Activated T-cell treated with anti-CD3 and anti-CD28 coated beads, Interleukin-2, amount 50 U/mL, for 48 hours (primary cell): ENCODE measurements at regions not wholly inside any gene's neighbourhood (a gene's known extent, or its start where the extent isn't known, plus 50 kb on each side); places are given as distances from the start of the nearest gene placed in this dataset.

Experiments
- DNase-seq, 2 experiments: peaks; one replicate each; pipeline ENCODE4 v3.0.0-alpha.2; 2020

DNA sequence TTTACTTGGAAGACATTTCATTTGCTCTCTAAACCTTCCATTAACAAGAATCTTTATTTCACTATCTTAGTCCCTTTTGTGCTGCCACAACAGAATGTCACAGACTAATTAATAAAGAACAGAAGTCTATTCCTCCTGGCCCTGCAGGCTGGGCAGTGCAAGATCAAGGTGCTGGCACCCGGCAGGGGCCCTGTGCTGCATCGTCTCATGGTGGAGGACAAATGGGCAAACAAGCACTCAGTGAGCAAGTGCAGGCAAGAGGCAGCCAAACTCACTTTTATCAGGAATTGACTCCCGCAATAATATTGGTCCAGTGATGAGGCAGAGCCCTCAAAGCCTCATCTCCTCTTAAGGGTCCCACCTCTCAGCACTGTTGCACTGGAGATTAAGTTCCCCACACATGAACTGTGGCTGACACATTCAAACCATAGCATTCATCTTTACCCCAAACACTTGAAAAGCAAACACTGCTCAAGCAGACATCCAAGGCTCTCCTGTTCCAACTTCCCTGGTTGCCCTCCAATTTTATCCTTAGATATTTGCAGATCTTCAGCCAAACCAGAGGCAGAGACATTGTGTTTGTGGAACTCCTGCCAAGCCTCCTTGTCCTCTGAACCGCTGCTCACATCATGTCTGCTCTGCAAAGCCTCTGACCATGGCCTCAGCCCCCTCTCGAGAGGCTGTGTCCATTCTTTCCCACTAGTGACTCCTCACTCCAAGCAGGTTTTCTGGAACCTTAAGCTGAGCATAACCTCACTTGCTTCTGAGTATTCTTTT, 404.4 kb upstream of the SOX11 start:
- DNase-seq = no peak

DNA sequence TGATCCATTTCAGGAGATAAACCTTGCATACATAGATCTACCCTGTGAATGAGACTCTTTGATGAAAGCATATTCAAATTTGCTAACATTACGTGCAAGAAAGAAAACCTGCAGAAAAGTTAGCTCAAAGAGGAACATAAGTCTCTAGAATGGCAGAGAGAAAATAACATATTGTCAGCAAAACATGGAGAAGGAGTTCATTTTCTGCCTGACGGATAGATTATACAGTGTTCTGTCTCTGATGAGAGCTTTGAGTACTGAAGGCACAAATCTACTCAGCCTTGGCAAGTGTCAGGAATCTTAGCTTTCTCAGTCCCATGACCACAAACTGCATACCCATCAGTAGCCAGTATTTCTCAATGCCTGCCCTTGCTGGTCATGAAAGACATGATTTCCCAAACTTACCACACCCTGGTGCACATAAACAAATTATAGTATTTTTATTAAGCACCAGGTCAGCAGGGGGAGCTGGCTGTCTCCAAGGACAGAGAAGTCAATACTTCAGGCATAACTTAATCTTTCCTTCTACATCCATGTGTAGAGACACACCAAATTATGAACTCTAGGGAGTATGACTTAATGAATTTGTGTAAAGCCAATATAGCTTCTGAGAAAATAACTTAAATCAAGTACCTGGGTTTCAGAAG, 401.2 kb upstream of the SOX11 start:
- no peak for DNase-seq

DNA sequence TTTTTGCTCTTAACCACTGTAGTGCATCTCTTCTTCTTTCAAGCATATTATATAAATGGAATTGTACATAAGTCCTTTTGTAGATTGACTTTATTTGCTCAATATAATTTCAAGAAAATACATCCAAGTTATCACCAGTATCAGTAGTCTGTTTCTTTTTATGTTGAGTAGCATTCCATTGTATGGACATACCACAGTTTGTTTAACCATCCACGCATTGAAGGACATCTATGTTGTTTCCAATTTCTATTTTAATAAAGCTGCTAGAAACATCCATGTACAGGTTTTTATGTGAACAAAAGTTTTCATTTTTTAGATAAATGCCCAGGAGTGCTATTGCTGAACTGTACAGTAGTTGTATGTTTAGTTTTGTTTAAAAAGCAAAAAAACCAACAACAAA, 387.5 kb upstream of the SOX11 start:
- DNase-seq = no peak

DNA sequence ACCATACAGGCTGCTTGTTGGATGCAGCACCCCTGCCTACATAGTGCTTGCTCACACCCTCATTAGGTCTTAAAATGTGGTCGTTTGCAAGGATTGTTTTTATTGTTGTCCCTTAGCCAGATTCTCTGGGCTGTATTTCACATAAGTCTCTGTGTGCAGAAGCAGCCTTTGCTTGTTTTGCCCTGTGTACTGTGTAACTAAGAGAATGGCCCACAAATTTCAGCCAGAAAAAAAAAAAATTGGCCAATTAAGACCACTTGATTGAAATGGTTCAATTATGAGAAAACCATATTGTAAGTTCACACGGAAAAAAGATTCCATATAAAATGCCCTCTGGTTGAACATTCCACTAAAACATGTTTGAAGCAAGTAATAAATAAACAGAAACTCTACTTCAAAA, 377.1 kb upstream of the SOX11 start:
- DNase-seq = no peak

DNA sequence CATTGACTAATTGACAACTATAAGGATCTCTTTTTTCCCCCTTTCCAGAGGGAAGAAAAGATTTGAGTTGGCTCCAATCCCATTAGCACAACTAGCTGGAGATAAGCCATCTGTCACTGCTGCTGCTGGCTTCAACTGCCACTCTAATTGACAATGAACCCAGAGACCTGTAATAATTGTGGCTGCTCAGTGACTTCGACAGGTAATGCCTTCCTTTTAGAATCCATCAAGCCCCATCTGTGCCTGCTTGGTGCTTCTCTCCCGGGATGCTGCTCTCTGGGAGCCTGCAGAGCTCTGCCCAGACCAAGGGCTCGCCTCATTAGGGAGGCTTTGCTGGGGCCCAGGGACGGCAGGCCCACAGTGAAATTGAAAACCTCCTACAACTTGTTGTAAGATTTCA, 376.7 kb upstream of the SOX11 start:
- DNase-seq = no peak

DNA sequence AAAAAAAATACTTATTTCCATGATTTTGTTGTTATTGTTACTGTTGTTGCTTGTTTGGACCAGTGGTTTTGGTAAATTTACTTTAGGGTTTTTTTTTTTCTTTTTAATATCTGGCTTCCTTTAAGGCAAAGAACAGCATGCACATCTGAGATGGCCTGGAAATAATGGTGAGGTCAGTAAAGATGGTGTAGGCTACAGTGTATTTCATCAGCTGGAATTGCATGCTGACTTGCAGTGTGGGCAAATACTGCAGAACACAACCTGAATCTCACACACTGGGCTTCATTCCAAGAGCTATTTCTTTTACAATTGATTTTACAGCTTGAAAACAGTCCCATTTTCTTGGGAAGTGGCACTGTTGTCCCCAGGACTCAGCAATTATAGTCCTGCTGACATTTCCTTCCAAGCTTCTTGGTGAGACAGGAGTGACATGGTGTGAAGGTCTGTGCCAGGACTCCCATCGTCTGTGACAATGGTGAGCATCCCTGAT, 376.1 kb upstream of the SOX11 start:
- DNase-seq = no peak

DNA sequence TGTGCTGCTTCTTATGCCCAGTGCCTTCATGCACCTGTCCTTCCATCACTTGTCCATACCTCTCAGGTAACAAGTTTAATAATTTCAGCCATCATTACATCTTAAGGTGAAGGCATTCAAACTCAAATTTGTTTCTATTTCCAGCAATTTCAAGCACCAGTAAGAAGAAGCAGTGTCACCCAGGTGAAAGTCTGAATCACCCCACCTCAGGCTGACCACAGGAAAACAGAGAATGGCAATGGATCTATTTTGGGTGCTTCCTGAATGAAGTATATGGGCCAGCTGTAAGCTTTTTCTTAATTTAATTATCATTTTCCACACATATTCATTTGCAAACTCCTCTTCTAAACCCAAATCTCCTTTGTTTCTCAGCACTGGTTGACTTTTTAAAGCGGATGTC, 372.7 kb upstream of the SOX11 start:
- DNase-seq = no peak

DNA sequence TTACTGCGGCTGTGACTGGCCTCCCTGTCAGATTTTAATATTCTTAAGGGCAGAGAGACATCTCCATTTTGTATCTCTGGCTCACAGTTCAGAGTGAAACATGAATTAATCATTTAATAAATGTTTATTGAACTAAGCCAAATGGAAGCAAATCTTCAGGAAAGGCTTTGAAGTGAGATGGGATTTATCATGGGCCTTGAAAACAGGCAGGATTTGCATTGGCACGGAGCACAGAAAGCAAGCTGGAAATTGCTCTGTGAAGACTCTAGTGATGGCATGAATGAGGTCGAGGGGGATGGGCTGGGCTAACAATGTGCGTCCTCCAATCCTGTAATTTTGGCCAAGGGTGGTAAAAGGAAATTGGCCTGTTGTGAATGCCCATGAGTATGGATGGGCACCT, 369.8 kb upstream of the SOX11 start:
- no peak for DNase-seq

DNA sequence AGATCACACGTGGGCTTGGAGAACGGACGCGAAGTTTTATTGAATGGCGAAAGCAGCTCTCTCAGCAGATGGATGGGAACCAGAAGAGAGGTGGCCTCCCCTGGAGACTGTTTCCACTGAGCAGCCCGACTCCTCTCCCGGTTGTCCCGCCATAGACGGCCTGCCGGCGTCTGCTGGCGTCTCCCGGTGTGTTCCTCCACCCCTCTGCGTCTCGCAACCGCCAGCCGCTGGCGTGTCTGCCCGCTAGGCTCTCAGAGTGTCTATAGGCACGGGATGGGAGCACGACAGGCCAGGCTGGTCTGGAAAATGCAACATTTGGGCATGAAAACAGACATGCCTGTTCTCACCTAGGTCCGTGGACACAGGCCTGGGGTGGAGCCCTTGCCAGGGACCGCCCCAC, 366.7 kb upstream of the SOX11 start:
- no peak for DNase-seq

DNA sequence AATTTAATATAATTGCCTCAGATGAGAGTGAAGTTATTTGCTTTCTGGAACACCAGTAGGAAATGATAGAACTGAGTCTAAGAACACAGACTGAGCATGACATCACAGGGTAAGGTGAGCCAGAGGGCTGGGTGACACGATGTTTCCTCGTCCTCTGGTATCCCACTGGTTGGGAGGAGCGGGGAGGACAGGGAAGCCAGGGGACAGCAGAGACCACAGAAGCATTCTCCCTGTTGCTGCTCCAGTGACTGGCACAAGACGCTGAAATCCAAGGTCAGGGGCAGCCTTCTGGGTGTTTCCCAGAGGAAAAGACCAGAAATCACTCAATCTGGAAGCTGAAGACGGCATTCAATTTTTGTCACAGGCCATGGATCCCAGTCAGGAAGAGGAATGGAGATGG, 363.4 kb upstream of the SOX11 start:
- no peak for DNase-seq

DNA sequence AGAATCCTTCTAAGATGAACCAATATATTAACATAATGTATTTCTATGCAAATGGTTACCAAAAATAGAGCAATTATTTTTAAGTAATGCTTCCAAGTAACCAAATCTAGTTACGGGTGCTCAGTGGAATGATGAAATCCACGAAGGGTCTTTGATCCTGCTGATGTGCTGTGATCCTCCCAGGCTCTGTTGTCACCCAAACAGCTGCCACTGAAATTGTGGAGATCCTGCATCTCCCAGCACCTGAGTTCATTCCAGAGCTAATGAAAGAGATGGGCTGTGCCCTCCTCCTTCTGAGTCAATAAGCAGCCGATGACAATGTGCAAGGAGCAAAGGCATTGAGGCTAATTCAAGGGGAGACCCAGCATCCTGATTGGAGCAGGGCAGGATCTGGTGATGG, 362.4 kb upstream of the SOX11 start:
- no peak for DNase-seq

DNA sequence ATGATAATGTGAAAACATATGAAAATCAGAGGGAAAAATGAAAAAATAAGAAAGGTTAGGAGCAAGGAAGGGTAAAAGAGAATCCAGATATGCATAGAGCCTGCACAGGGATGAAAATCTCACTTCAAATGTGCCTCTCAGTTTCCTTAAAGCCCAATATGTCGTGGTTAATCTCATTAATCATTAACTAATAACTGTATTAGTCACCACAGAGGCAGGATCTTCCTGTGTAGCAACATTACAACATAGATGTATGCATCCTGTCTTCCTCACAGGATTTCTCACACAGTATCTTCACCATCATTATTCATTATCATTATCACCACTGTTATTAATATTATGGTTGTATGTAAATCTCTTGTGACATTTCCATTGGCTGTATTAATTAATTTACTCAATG, 361.2 kb upstream of the SOX11 start:
- no peak for DNase-seq

DNA sequence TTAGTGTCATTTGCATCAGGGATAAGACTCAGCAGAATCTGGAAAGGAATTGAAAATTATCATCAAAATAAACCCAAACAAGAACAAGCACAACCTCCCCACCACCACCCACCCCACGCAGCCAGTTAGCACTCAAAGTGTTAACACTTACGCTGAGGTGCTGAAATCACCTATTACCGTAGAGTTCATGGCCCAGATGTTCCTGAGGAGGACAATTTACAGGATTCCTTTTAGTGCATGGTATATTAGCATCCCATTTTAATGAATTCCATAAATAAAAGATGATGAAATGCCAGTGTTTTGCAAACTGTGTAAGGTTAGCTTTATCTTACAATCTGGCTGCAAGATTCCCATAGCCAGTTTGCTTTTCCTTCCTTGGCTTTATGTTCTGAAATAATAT, 359.3 kb upstream of the SOX11 start:
- DNase-seq = no peak

DNA sequence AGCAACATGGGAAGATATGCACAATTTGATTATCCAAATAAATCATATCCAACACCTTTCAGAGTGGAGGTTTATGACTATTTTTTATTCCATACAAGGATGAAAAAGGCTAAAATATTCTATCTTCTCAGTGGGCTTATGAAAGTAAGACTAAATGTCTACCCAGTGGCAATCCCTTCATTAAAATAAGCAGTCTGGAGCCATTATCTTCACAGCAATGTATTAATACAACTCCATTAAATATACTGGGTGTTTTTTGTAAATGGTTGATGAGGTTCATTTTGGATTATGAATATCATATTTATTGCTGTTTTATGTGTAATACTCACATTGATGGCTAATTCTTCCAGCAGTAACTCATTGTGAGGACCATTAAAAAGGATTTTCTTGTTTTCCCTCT, 352.7 kb upstream of the SOX11 start:
- no peak for DNase-seq

DNA sequence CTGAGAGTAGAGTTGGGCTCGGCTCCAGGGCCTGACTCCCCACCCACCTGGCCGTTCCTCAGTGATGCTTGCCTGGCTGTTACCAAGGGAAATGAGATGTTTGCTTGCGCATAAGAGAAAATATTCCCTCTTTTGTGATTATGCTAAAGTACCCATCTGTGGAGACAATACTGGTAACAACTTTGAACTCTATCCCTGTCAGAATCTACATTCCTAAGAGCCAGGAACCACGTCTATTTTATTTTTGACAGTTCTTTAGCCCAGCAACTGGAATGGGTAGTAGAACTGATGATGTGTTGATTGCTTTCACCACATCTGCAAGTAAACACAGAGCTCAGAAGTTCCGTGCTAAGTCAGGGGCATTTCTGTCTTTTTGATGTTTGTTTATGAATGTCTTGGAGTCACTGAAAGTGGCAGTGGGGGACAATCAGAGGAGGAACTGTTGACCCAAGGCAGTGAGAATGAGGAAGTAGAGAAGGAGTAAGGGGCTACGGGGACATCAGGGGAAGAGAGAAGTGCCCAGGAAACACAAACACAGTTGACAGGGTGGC, 348.3 kb upstream of the SOX11 start:
- no peak for DNase-seq

DNA sequence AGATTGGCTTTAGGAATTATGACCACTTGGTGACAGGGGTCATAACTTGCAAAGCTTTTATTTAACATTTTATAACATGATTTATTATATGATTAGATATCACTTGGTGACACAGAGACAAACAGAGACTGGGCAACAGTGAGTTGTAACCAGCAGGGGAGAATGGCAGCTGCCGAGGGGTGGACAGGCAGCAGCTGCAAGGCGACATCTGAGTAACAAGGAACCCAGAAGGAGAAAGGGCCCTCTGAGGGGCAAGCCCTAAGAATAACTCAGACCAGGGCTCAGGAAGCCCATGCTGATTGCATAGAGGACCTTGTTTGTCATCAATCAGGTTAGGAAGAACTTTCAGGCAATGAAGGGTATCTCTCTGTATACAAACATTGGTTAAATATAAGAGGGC, 339.9 kb upstream of the SOX11 start:
- DNase-seq = no peak

DNA sequence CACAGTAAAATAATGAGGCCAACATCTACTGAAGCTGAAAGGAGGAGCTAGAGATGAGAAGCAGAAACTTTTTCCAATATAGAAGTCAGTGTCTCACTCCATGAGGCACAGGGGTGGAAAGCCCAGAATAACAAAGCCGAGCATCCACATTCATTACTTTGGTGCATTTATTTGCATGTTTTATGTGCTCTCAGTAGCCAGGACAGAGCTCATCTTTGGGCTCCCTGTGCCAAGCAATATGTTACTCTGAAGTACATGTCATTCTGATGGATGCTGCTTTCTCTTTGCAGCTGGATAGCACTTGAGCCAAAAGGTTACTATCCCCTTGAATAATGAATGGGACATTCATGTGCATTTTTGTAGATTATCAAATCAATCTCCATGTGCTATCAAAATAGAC, 338.6 kb upstream of the SOX11 start:
- no peak for DNase-seq

DNA sequence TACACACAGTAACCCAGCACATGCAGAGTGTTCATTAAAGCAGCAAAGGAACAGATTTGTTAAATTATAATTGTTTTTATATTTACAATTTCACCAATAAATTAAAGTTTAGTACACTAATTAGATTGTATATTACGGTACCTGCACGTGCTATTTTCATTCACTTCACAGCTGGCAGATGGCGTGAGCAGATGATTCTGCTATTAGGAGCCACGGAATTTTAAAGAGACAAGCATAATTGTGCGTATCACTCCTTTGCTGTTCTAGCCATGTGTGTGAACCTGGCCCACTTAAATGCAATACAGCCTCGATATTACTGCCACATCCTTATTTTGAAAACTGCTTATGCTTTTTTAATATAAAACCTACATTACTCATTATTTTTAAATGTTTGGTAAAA, 332.8 kb upstream of the SOX11 start:
- DNase-seq = no peak

DNA sequence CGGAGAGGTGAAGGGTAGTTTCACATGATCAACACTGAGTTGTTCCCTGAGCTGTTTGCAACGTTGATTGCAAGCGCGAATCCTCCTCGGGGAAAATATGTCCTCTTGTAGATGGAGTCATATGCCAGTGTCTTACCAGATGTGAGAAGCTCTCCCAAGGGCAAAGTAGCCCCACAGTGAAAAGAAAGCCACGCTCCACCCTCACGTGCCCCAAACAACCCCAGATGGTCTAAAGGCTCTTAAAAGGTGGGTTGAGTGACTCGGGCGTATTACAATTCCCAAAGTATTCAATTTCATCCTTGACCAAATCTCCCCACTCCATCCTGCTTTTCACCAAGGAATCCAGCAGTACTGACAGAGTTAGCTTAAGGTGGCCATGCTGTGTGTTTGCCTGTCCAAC, 332.1 kb upstream of the SOX11 start:
- no peak for DNase-seq

DNA sequence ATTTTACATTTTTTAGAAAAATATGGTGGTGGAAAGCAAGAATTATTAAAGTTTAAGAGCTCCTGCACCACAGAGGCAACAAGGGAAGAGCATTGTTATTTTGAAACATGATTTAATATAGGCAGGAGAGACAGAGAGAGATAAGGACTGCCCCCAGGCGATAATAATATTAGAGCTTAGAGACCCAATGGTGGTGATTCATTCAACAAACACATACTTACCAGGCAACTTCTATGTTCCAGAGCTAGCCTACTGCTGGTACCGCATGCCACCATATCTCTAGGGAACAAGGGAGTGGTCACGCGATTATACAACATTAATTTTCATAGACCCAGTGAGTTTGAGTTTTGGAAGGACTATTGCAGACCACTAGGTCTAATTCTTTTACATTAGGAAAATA, 327.8 kb upstream of the SOX11 start:
- no peak for DNase-seq

DNA sequence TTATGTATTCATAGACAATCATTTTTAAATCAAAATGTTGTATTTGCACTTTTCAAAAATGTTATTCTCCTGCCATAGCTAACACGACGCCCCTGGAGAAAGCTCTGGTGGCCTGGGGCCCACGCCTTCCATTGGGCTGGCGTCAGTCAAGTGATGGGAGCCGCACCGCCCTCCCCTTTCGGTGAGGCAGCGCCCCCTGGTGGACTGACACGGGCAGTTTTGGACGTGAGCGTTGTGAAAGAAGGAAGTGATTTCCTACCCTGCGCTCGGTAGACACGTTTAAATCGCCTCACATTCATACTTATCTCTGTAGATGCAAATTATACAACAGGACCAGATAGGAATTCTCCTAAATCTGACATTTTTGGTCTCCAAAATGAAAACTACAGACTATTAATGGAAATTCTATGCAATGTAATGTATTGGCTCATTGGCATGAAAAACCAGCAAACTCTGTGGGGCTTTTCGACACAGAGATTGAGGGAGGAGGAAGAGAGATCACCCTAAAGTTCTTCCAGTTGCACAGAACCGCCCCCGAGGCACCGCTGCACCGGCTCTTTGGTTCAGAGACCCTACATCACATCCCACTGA, 326.2 kb upstream of the SOX11 start:
- DNase-seq = peak; percentile 72 to 76

DNA sequence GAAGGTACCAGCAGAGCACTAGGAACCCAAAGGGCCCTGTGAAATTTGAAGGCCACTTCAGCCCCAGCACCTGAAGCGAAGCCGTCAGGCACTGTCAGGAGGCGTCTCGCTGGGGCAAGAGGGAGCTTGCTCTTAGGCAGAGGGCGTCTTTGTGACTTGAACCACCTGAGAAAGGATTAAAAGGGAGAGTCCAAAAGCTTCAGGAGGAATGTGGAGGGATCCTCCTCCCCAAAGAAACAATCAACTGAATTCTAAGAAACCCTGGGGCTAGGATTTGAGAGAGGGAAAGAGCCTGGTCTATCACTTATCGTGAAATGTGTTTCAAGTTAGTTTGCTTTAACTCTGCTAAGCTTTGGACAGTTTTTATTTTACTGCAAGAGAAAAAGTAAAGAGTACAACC, 324.9 kb upstream of the SOX11 start:
- no peak for DNase-seq

DNA sequence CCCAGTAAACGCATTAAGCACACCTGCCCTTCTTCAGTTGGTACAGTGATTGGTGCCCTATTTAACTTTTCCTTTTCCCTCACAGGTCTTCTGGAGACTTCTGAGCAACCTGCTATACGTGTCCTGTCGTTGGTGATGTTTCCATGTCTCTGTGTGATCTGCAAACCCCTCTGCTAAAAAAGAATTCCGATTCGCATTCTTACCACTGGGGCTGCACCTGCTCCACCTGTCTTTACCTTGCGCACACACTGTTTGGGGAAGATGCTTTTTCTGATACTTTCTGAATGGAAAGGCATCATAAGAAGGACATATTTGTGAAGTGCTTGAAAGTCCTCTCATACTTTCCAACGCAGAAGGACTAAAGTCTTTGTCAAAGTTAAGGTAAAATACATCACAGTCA, 323.9 kb upstream of the SOX11 start:
- no peak for DNase-seq

DNA sequence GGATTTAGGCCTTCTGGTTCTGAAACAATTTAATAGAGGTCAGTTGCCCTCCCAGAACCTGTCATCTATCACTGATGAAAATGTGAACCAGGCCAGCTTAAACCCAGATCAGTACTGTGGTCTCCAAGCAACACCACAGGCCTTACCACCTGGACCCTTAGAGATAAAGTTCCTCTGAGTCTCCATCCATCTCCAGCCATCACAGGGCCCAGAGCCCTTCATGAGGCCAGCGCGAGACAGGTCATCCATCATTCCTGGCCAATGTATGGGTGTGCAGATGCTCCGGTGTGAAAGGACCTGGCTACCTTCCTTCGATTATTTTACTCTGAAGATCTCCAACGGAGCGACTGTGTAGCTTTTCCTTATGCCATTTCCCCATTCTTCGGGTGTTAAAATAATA, 322.7 kb upstream of the SOX11 start:
- no peak for DNase-seq
